Natural killer cell (primary cell): ENCODE measurements at regions not wholly inside any gene's neighbourhood (a gene's known extent, or its start where the extent isn't known, plus 50 kb on each side); places are given as distances from the start of the nearest gene placed in this dataset.

Experiments
- ATAC-seq, 3 donors: fragments of 150-1000 bp in 2 of 3; fragments of 200-7000 bp in 1 of 3; cut with Tn5 transposase; 1 replicate in 1 of 3; 2 replicates in 2 of 3; pipeline ENCODE4 v1.10.0; 2021; ENCODE audit warnings: mild to moderate bottlenecking in 2 of 3, moderate library complexity in 2 of 3
- DNase-seq, 2 donors: peaks; one replicate each; pipeline versions ENCODE4 v3.0.0 to v3.0.0-alpha.2; 2013 to 2021; ENCODE audit warnings: mixed read lengths in 1 of 2
- H3K27ac ChIP-seq: one replicate; pipeline ENCODE4 v1.5.1; 2013; ENCODE audit warnings: mild to moderate bottlenecking, low read length
- H3K27me3 ChIP-seq: one replicate; pipeline ENCODE4 v1.6.1; 2013; ENCODE audit warnings: low read length; ENCODE audit not compliant: control insufficient read depth, insufficient read depth
- H3K36me3 ChIP-seq: one replicate; pipeline ENCODE4 v1.6.1; 2013; ENCODE audit warnings: low read length; ENCODE audit not compliant: control insufficient read depth, insufficient read depth
- H3K4me1 ChIP-seq: one replicate; pipeline ENCODE4 v1.6.1; 2013; ENCODE audit warnings: low read length; ENCODE audit not compliant: control insufficient read depth, insufficient read depth
- H3K4me3 ChIP-seq: one replicate; pipeline ENCODE4 v1.5.1; 2013; ENCODE audit warnings: low read length
- H3K9me3 ChIP-seq: one replicate; pipeline ENCODE4 v1.6.1; 2013; ENCODE audit warnings: low read length; ENCODE audit not compliant: control insufficient read depth, insufficient read depth
- H3K27ac Mint-ChIP-seq, 2 donors: one replicate each; pipeline ENCODE4 v1.8.0; 2022; ENCODE audit warnings: mild to moderate bottlenecking in 2 of 2, mixed read lengths in 2 of 2, moderate library complexity in 1 of 2
- H3K27me3 Mint-ChIP-seq, 2 donors: one replicate each; pipeline ENCODE4 v1.8.0; 2022; ENCODE audit warnings: low read depth in 2 of 2, mixed read lengths in 2 of 2
- H3K36me3 Mint-ChIP-seq: one replicate; pipeline ENCODE4 v1.8.0; 2022; ENCODE audit warnings: mixed read lengths
- H3K4me1 Mint-ChIP-seq, 2 donors: one replicate each; pipeline ENCODE4 v1.8.0; 2022; ENCODE audit warnings: mixed read lengths in 2 of 2
- H3K4me3 Mint-ChIP-seq: one replicate; pipeline ENCODE4 v1.8.0; 2022; ENCODE audit warnings: mild to moderate bottlenecking, moderate library complexity, mixed read lengths
- H3K9me3 Mint-ChIP-seq, 2 donors: one replicate each; pipeline ENCODE4 v1.8.0; 2022; ENCODE audit warnings: mixed read lengths in 2 of 2
- CTCF ChIP-seq: fragments of 200-600 bp; IDR thresholded peaks from one replicate; pipeline ENCODE4 v1.8.0; 2022; ENCODE audit warnings: antibody characterized with exemption
- WGBS: methylation state at CpG from one replicate; pipeline ENCODE4 v1.1.7; 2013; ENCODE audit warnings: missing lambda C conversion rate; ENCODE audit not compliant: insufficient coverage; 5-methylcytosine and 5-hydroxymethylcytosine counted together
- intact Hi-C: fragments of 100-400 bp; cut with micrococcal nuclease; formaldehyde crosslinking; loops from one replicate; pipeline ENCODE4 v1.14.2; 2022

- no peaks in the 10 kb centered on the region for H3K9me3 Mint-ChIP-seq
- H3K36me3 ChIP-seq: no peaks in the 10 kb centered on the region
- H3K4me3 ChIP-seq: no peak overlapping the region
- H3K27ac ChIP-seq: no peak overlapping the region
- H3K4me1 Mint-ChIP-seq: no peaks in the 10 kb centered on the region
- TF ChIP-seq CTCF: no peak
- ATAC-seq: no peak
- DNase-seq: no peak
- intact Hi-C loops: no loop called here
- H3K27me3 Mint-ChIP-seq: no peaks in the 10 kb centered on the region
- no peaks in the 10 kb centered on the region for H3K4me1 ChIP-seq
- no peaks in the 10 kb centered on the region for H3K36me3 Mint-ChIP-seq
- H3K27ac Mint-ChIP-seq: no peak overlapping the region
- no peak overlapping the region for H3K4me3 Mint-ChIP-seq
- no peaks in the 10 kb centered on the region for H3K9me3 ChIP-seq
- H3K27me3 ChIP-seq: no peaks in the 10 kb centered on the region
Measured at GRCh38 chr13:78299832-78300623, 303.3 kb downstream of the POU4F1 start.

- no CpG with 5 or more reads among the region's 1 CpG for WGBS
- no peaks in the 10 kb centered on the region for H3K27me3 Mint-ChIP-seq
Measured at GRCh38 chr13:78298657-78299056, 304.7 kb downstream of the POU4F1 start.

GRCh38 chr13:78286748-78287147 lies 316.6 kb downstream of the POU4F1 start:
- Histone ChIP-seq H3K4me3 (no peak overlapping the region), H3K27ac (no peak overlapping the region), H3K27me3 (no peaks in the 10 kb centered on the region), H3K36me3 (no peaks in the 10 kb centered on the region), H3K9me3 (peaks cover 5% of the 10 kb centered on the region), H3K4me1 (no peaks in the 10 kb centered on the region)
- DNase-seq: no peak
- intact Hi-C loops: no loop called here
- WGBS: 83% methylated on average over 1 of the region's 1 CpG
- Mint-ChIP-seq H3K4me3 (no peak overlapping the region), H3K27me3 (no peaks in the 10 kb centered on the region), H3K9me3 (peaks cover 10 to 12% of the 10 kb centered on the region in 2 donors), H3K27ac (no peak overlapping the region), H3K36me3 (no peaks in the 10 kb centered on the region), H3K4me1 (no peaks in the 10 kb centered on the region)
- ATAC-seq: no peak
- no peak for TF ChIP-seq CTCF

More at GRCh38 chr13:78298657-78299056, 304.7 kb downstream of the POU4F1 start:
- Mint-ChIP-seq H3K27ac (no peak overlapping the region), H3K4me3 (no peak overlapping the region), H3K4me1 (no peaks in the 10 kb centered on the region), H3K9me3 (no peaks in the 10 kb centered on the region), H3K36me3 (no peaks in the 10 kb centered on the region)
- intact Hi-C loops: no loop called here
- no peak for TF ChIP-seq CTCF
- no peak overlapping the region for H3K27ac ChIP-seq
- no peaks in the 10 kb centered on the region for H3K27me3 ChIP-seq
- H3K9me3 ChIP-seq: no peaks in the 10 kb centered on the region
- no peak overlapping the region for H3K4me3 ChIP-seq
- DNase-seq (no peak), ATAC-seq (no peak)
- H3K4me1 ChIP-seq: no peaks in the 10 kb centered on the region
- H3K36me3 ChIP-seq: no peaks in the 10 kb centered on the region

GRCh38 chr13:78265098-78265497 lies 338.3 kb downstream of the POU4F1 start:
- H3K4me1 Mint-ChIP-seq: no peaks in the 10 kb centered on the region
- H3K9me3 ChIP-seq: no peaks in the 10 kb centered on the region
- DNase-seq: no peak
- no peaks in the 10 kb centered on the region for H3K36me3 Mint-ChIP-seq
- no peaks in the 10 kb centered on the region for H3K27me3 Mint-ChIP-seq
- ATAC-seq: no peak
- H3K4me1 ChIP-seq: no peaks in the 10 kb centered on the region
- H3K27ac Mint-ChIP-seq: no peak overlapping the region
- WGBS: 56% methylated on average over 4 of the region's 4 CpGs
- no peaks in the 10 kb centered on the region for H3K27me3 ChIP-seq
- no peak overlapping the region for H3K4me3 ChIP-seq
- peaks cover 2 to 6% of the 10 kb centered on the region in 2 donors for H3K9me3 Mint-ChIP-seq
- no peak overlapping the region for H3K27ac ChIP-seq
- no peak overlapping the region for H3K4me3 Mint-ChIP-seq
- TF ChIP-seq CTCF: no peak
- intact Hi-C loops: no loop called here
- no peaks in the 10 kb centered on the region for H3K36me3 ChIP-seq
